Hematopoietic multipotent progenitor cell treated with erythropoietin and hydrocortisone succinate and interleukin-3 and kit ligand, for 15 days (in vitro differentiated cells): ENCODE measurements at regions not wholly inside any gene's neighbourhood (a gene's known extent, or its start where the extent isn't known, plus 50 kb on each side); places are given as distances from the start of the nearest gene placed in this dataset.

Source experiments
- DNase-seq: peaks from one replicate; pipeline ENCODE4 v3.0.0-alpha.2; 2015; ENCODE audit warnings: low spot score

DNA sequence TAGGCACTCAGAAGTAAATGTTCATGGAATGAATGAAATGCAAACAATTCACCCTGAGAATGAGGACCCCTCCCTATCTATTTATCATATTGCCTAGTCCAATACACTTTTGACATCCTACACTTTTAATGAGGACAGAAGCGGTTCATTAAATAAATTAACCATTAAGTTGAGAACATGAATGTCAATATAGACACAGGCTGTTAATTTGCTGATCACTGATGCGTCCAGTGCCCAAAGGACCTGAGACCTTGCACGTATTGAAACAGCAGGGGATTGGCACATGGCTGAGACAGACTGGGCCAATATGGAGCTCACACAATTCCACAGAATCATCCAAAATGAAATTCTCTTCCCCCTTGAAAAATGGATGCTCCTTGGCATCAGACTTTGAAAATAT is 430.0 kb downstream of the SLC4A3 start:
- DNase-seq: no peak

DNA sequence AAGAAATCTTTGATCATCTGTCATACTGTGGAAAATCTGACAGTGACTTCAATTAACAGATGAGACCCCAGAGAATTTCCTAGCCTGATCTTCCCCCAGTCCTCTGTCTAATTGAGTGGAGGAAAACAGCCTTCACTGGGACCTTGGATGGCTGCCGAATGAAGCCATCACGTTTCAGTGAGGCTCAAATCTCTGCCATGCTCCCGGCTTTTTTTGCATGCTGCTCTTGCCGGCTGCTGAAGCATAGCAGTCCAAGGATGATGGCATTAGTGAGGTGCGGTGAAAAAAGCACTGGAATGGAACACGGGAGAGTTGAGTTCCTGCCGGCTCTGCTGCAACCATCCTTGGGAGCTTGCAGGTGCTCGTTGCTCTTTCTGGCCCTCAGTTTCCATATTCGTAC is 430.5 kb downstream of the SLC4A3 start:
- no peak for DNase-seq

DNA sequence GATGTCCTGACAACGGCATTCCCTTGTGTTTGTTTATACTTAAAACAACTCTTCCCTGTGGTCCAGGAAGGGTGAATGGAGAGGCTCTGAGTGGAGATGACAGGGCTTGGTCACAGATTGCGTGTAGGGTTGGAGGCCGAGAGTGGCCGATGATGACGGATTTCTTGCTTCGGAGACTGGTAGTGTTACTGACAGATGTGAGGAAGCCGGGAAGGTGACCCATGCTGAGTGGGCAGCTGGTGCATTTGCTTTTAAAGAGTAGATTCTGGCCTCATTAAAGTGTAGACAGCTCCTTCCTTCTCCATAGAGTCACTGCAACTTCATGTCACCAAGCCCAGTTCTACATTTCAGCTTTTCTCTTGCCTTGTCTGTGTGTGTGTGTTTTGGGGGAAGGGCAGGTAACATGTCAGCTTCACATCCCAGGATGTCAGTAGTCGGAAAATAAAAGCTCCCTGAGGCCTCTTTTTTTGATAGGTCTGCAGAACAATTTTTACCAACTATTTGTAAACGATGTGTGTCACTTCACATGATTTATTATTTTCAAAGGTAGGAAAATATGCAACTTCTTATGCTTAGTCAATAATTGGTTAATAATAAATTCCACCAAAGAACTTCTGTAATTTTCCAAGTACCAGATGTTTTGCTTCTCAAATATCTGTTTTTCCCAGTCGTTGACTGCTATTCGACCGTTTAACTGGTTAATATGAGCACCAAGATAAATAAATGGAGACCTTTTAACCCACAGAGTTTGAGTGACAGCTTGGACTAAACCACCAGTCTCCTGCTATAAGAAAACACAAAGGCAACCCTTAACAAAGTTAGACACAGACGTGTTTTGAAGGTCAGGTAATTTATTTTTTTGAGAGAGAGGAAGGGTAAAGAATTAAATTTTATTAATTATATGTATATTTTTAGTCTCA is 436.9 kb downstream of the SLC4A3 start:
- no peak for DNase-seq

DNA sequence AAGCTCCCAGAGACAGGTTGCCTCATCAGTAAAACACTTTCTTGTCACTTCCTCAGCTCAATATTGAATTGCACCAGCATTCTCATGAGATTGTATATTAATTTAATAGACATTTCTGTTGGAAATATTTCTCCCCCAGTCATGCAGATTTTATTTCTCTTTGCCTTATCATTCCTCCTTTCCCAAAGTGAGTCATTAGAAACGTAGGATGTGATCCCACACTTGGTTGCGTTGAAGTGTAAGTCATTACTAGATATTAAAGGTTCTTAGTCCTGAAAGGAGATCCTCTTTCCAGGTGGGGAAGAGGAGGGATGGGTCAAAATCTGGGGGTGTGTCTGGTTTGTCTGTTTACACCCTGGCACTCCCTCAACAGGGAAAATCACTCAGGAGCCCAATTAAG is 438.2 kb downstream of the SLC4A3 start:
- DNase-seq: no peak

DNA sequence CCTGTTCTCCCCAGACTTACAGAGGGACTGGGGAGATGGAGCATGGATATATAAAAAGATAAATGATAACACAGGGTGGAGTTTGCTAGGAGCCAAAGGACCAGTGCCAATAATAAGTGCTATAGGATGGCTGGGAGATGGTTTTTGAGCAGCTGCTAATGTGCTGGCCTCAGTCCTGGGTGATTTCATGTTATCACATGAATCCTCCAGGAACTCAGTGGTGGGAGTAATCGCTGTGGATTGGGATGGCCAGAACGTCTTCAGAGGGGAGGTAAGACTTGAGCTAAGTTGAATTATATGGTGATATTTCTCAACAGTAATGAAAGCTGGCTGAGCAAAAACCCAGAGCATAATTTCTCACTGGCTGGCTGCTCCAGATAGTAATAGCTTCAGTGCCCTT is 441.4 kb downstream of the SLC4A3 start:
- DNase-seq: no peak

DNA sequence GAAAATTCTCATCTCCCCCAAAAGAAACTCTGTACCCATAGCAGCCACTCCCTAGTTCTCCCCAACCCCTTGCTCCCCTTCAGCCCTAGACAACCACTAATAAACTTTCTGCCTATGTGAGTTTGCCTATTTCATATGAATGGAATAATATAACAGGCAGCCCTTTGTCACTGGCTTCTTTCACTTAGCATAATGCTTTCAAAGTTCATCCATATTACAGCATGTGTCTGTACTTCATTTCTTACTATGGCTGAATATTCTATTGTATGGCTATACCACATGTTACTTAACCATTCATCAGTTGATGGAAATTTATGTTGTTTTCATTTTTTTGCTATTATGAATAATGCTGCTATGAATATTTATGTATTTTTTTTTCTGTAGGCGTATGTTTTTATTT is 442.9 kb downstream of the SLC4A3 start:
- DNase-seq: no peak

DNA sequence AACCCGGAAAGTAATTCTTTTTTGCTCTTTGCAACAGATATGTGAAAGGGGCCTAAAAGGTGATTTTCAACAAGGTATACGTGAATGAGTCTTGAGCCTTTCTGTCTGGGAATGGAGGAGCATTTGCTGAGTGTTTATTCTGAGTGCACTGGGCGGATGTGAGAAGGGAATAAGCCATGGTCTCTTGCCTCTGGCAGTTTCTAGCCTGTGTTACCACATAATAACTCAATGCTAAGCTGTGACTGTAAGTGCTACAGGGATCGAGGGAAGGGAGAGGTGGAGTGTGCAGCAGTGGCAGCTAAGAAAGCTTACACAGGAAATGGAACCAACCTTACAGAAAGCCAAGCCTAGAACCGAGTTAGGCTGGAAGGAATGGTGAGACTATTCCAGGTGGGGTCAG is 444.3 kb downstream of the SLC4A3 start:
- no peak for DNase-seq

DNA sequence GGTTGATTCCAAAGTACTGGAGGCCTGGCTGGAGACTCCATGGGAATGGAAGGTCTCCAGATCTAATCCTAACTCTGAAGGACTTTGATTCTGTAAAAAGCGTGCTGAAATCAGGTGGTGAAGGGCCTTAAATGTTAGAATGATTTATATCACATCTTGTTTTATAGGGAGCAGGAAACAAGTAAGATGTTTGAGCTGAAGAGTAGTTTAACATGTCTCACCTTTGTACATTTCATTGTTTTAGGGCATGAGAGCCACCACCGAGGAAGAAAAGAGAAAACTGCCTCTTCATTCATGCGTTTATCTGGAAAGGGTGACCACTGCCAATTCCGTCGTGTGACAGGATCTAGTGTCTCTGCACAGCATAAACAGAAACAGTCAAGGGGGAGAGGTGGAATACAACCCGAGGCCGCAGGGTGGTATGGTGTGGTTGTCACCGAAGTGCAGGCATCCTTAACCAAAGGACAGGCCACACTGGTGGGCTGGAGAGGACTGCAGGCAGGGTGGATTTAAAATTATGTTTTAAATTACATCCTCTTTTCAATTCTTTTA is 445.3 kb downstream of the SLC4A3 start:
- DNase-seq: no peak

DNA sequence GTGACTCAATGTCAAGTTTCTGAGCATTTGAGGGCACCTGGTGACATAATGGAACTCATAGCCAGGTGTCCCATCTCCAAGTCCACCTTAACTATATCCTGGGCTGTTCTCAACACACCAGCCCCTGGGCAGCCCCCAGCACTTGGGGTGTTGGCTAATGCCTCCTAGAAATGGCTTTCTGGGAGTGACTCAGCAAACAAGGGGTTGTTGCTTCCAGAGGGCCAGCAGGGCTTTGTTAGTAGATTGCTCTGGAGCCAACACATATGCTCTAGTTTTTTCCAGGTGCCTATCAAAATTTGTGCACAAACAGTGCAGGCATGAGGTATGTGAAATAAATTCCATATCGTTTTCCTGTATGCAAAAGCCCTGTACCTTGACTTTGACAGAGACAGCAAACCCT is 448.4 kb downstream of the SLC4A3 start:
- no peak for DNase-seq

DNA sequence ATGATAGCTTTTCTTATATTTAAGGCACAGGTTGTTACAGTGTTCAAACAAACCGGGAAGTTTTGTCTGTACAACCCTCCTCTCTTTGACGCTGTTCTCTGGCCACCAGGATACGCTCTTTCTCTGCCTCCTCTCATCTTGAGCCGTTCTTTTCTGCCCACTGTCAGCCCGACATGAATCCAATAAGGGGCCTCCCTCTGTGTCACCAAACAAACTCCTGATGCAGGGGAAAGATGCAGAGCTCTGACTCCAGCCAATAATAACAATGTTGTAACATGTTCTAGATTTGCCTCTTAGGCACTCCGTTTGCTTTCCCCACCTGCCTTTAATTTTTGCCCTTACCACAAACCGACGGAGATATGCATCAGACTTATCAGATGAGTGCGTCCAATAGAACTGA is 449.3 kb downstream of the SLC4A3 start:
- DNase-seq: no peak

DNA sequence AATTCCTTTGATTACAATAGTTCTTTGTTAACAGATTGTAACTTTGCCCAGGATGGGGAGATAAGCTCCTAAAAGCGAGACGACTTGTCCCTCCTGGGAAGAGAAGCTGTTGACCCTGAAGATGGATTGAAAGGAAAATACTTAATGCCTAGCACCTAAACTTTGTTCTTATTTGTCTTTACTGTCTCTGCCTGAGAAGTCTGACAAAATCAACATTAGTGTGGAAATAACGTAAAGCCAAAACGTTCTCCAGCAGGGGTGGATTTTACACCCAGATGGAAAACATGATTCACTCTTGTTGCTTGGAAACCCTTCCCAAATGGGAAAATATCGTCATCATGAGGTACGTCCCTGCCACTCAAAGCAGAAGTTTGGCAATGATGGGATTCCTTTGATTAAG is 450.1 kb downstream of the SLC4A3 start:
- no peak for DNase-seq

DNA sequence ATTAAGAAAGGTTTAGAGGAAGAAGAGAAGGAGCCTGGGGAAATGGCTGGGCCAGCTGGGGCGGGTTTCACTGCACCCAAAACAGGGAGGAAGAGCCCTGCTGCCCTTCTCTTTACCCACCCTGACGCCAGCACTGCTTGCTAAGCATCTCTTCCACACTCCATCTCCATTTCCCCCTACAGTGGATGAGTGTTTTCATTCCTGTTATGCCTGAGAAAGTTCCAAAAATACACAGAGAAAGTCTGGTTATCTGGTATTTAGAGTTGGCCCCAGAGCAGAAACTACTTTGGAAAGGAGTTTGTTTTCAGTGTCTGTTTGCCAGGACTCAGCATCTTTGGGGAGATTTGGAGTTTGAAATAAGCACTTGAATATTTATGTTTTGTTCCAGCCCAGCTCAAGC is 451.0 kb downstream of the SLC4A3 start:
- DNase-seq: no peak

DNA sequence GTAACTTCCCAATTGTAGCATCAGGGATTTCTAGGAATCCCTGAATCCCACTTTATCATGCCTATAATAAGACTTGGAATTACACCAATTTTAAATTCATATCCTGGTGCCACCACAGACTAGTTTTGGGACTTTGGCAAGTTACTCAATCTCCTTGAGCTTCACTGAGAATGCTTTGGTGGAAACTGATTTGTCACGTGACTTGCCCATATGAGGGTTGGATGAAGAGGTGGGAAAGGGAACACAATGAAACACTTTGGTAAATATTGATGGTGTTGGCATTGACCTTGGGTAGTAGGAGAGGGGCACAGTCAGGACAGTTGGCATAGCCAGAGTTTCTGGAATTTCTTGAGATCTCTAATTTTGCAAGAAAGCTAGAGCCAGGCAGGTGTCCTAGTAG is 452.2 kb downstream of the SLC4A3 start:
- no peak for DNase-seq

DNA sequence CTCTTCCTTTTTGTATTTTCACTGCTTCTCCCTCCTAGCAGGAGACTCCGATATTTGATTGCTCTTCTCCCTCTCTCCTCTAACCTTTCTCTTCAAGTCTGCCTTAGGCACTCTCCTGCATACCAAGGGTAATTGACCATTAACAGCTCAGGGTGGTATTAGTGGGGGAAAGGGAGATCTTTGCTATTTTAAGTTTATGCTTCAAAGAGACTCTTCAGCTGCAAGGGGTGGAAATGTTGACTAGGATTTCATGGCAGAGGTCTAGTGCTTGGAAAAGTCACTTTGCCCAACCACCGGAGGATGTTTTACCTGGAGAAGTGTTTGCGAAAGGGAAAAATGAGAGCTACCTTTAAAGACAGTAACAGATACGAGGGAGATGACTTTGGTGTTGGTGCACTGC is 453.7 kb downstream of the SLC4A3 start:
- DNase-seq: no peak

DNA sequence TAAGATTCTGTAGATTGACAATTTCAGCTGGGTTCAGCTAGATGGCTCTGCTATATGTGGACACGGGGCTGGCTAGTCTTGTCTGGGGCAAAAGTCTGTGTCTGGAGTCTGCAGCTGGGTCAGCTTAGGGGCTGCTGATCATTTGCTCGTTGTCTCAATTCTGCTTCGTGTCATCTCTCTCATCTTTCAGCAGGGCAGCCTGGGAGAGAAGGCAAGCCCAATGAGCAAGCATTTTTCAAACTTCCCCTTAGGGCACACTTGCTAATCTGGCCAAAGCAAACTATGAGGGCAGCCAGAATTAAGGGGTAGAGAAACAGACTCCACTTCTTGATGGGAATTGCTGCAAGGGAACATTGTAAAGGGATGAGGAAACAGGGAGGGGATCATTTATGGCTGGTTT is 462.6 kb downstream of the SLC4A3 start:
- no peak for DNase-seq

DNA sequence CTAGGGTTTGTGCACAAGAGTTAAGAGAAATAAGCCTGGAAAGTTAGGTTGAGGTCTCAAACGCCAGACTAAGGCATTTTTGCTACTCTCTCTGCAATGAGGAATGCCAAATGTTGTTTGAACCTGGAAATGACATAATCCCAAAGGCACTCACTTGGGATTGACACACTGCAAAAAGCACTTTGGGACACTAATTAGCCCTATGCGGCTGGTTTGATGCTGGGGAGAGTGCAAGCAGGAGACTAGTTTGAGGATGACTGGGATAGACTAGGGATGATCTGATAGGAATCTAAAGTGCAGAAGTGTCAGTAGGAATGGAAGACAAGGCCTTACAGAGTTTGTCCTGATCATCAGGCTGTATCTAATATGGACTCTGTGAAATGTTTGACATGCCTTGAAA is 469.0 kb downstream of the SLC4A3 start:
- no peak for DNase-seq

DNA sequence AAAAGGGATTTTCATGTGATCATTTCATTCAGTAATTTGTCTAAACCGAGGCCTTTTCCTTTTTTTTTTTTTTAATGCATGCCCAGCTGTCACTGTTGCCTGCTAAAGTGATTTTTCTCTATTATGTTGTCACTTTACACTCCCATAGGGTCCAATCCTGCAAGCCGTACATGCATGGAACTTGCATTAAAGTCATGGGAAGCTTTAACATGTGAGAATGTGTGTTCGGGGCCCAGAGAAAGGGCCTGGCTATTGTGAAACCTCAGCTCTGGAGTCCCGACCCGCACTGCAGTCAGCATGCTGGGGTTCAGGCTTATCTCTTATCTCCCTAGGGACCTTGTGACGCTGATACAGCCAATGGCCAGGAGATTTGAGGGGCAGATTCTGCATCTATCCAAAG is 474.6 kb downstream of the SLC4A3 start:
- DNase-seq: no peak

DNA sequence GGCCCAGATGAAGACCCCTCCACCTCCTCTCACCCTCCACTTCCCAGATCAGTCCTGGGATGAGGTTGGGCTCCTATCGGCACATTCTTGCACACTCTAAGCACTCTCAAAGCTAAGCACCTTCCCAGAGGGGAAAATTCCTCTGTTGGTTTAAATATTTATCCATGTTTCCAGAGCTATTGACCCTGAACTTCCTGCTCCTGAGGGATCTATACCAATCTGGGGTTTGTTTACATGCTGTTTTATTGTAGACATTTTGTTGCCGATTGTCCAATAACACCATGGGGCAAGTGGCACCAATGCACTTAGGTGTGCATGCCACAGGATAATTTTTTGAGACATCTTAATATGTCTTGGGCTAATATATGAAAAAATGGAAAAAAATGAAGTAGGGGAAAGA is 476.2 kb downstream of the SLC4A3 start:
- DNase-seq: no peak

DNA sequence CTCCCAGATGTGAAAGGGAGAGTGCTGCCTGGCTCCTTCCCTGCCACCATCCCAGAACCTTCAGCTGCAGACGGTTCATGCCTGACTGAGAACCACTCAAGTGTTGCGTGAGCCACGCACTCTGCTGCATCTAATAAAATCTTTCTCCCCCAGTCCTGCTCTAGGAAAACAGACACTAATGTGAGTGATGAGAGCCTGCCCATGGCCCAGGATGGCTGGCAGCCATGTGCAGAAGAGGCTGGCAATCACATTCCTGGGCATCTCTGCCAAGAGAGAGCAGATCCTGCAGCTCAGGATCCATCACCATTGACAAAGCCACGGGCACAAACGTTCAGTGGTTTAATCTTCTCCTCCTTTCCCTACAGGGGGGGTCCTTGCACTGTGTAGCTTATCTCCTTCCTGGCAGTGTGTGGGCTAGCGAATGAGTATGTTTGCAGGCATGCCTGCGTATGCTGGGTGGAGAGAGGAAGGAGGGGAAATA is 477.5 kb downstream of the SLC4A3 start:
- DNase-seq: no peak

DNA sequence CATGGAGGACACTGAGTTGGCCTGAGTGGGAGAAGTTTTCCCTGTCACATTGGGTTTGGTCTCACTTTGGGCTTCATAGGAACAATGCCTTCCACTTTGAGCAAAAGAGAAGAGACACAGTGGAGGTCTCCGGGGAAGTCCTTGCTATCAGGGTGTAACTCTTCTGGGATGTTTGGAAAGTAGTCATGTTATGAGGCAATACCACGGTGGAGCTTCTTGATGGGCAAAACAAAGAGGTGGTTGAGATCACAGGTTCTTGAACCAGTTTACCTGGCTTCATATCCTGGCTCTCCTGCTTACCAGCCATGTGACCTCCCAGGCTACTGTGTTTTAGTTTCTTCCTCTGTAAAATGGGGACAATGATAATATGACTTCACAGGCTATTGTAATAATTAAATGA is 478.6 kb downstream of the SLC4A3 start:
- no peak for DNase-seq

DNA sequence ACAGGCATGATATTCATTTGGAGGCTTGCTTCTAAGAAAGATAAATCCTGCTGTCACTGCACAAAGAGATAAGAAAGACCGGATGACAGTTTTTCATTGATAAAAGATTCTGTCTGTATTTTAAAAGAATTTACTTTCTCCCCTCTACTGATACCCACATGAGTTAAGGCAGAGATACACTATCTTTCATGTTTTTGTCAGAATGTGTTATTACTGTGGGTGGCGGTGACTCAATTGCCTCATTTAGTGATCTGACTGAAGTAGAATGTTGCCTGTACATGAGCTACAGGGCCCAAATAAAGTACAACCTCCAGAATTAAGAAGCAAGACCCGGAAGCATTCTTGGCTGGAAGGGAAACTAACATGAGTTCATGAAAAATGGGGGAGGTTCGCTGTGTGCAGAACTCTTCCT is 480.0 kb downstream of the SLC4A3 start:
- DNase-seq: no peak

DNA sequence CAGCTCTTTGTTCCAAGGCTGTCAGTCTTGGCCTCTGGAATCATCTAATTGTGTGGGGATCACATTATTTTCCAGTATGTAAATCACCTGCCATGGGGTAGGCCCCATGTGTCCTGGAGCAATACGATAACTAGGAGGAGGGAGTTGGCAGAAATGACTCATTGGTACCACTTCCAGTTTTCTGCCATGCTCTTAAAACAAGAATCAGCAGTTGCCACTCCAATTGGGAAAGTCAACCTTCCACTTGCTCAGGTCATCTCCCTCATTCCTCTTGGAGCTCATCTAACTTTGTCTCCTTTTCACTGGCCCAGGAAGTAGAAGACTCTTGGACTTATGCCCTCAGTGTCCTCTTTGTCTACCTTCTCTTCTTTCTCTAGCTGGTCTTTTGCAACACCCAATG is 487.0 kb downstream of the SLC4A3 start:
- DNase-seq: no peak

DNA sequence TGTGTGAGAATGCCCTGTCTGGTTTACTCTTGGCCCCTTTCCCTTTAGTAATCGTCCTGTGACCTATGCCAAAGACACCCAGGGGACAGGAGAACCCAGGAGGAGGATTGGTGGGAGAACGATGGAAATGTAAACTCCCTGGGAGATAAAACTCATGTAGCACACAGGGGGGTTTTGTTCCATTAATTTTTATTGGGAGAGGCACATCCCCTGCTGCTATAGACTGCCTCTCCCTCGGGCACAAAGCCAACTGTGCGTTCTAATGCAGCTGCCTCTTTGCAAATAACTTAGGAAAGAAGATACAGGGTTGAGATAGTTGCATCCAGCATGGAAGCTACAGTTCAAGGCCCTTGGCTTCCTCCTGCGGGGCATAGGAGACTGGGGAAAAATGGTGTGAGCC is 489.6 kb downstream of the SLC4A3 start:
- no peak for DNase-seq

DNA sequence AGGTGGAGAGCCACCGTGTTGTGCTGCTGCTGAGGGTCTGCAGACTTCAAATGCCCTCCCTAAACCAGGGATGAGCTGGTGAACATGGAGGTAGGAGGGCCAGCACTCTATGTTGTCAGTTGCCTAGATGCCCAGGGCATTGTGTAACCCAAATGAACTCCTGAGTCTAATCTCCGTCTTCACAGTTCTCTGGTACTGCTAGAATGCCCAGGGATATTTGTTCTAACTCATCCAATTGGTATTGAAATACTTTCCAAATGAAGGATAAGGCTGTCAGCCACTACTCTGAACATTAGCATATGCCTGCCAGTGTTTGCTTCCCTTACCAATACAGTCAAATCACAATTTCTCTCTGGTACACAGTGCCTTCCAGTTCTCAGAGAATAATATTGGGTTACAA is 492.6 kb downstream of the SLC4A3 start:
- DNase-seq: no peak
